ENCODE measurements at regions not wholly inside any gene's neighbourhood (a gene's known extent, or its start where the extent isn't known, plus 50 kb on each side); places are given as distances from the start of the nearest gene placed in this dataset.

- POLR2A ChIA-PET (ENCODE audit: unreplicated experiment), result no interaction called here
- H3K36me3 ChIP-seq (ENCODE audit: low read depth), result no peaks in the 10 kb centered on the region
- H3K4me3 ChIP-seq, result no peak overlapping the region
- no peaks in the 10 kb centered on the region for H4K20me1 ChIP-seq (ENCODE audit: insufficient read depth)
- no TSS peak for BruUV-seq (replicated peaks)
- no peak overlapping the region for H3K4me2 ChIP-seq
- no peak for TF ChIP-seq EZH2 (IDR thresholded peaks at IDR 0.05; ENCODE audit: low read depth)
- TF ChIP-seq CTCF (conservative IDR thresholded peaks at IDR 0.05), result no peak
- H3K27ac ChIP-seq, result no peak overlapping the region
- H3K4me1 ChIP-seq (replicated peaks; ENCODE audit: insufficient read depth), result no peaks in the 10 kb centered on the region
- CTCF ChIA-PET, result no interaction called here
- no peaks in the 10 kb centered on the region for H3F3A ChIP-seq (ENCODE audit: insufficient read depth, low read depth)
- no peaks in the 10 kb centered on the region for H3K9me2 ChIP-seq (ENCODE audit: insufficient read depth)
- no peaks in the 10 kb centered on the region for H3K79me2 ChIP-seq (ENCODE audit: low read depth)
- intact Hi-C loops (cut with micrococcal nuclease; ENCODE audit: unreplicated experiment), result no loop called here
- no peaks in the 10 kb centered on the region; the same call in 1 of the 2 replicates for H3K9me3 ChIP-seq (ENCODE audit: insufficient read depth, low read depth)
- H2AFZ ChIP-seq, result no peak overlapping the region
- DNase-seq, result no peak
- peaks cover 67% of the 10 kb centered on the region for H3K27me3 ChIP-seq (ENCODE audit: insufficient read depth, low read depth)
Observed at GRCh38 chr3:184497804-184498203, 63.8 kb upstream of the EPHB3 start.

- BruUV-seq (replicated peaks), result no TSS peak
- Histone ChIP-seq H3K9me3 (ENCODE audit: insufficient read depth, low read depth) (no peaks in the 10 kb centered on the region; the same call in 1 of the 2 replicates), H3K79me2 (ENCODE audit: low read depth) (no peaks in the 10 kb centered on the region), H3K4me2 (no peak overlapping the region), H3K27me3 (ENCODE audit: insufficient read depth, low read depth) (peaks cover 62% of the 10 kb centered on the region), H3K4me3 (no peak overlapping the region), H3K9me2 (ENCODE audit: insufficient read depth) (no peaks in the 10 kb centered on the region), H3F3A (ENCODE audit: insufficient read depth, low read depth) (no peaks in the 10 kb centered on the region), H4K20me1 (ENCODE audit: insufficient read depth) (no peaks in the 10 kb centered on the region), H2AFZ (no peak overlapping the region), H3K36me3 (ENCODE audit: low read depth) (no peaks in the 10 kb centered on the region), H3K27ac (no peak overlapping the region), H3K4me1 (replicated peaks; ENCODE audit: insufficient read depth) (no peaks in the 10 kb centered on the region)
- POLR2A ChIA-PET (ENCODE audit: unreplicated experiment), result no interaction called here
- TF ChIP-seq CTCF (conservative IDR thresholded peaks at IDR 0.05) (no peak), EZH2 (IDR thresholded peaks at IDR 0.05; ENCODE audit: low read depth) (no peak)
- intact Hi-C loops (cut with micrococcal nuclease; ENCODE audit: unreplicated experiment), result no loop called here
- no peak for DNase-seq
- CTCF ChIA-PET, result no interaction called here
Observed at GRCh38 chr3:184498986-184499606, 62.5 kb upstream of the EPHB3 start.

- Histone ChIP-seq H3K9me3 (ENCODE audit: insufficient read depth, low read depth) (no peaks in the 10 kb centered on the region; the same call in 1 of the 2 replicates), H3K4me2 (no peak overlapping the region), H3K4me3 (no peak overlapping the region), H3K27ac (no peak overlapping the region), H3K9me2 (ENCODE audit: insufficient read depth) (no peaks in the 10 kb centered on the region), H3F3A (ENCODE audit: insufficient read depth, low read depth) (no peaks in the 10 kb centered on the region), H3K79me2 (ENCODE audit: low read depth) (no peaks in the 10 kb centered on the region), H3K36me3 (ENCODE audit: low read depth) (no peaks in the 10 kb centered on the region), H3K27me3 (ENCODE audit: insufficient read depth, low read depth) (peaks cover 63% of the 10 kb centered on the region), H2AFZ (no peak overlapping the region), H4K20me1 (ENCODE audit: insufficient read depth) (no peaks in the 10 kb centered on the region), H3K4me1 (replicated peaks; ENCODE audit: insufficient read depth) (no peaks in the 10 kb centered on the region)
- intact Hi-C loops (cut with micrococcal nuclease; ENCODE audit: unreplicated experiment), result no loop called here
- POLR2A ChIA-PET (ENCODE audit: unreplicated experiment), result no interaction called here
- CTCF ChIA-PET, result interaction anchor here (1.0 kb wide), 1 partner anchor 14 kb away, joined by 9 read pairs; no protein-coding TSS in a partner anchor
- DNase-seq, result no peak
- BruUV-seq (replicated peaks), result no TSS peak
- TF ChIP-seq CTCF (conservative IDR thresholded peaks at IDR 0.05), result no peak
- no peak for TF ChIP-seq EZH2 (IDR thresholded peaks at IDR 0.05; ENCODE audit: low read depth)
Observed at GRCh38 chr3:184500344-184500923, 61.2 kb upstream of the EPHB3 start.

Measured in PC-9 (cell line).